GM18951 (cell line): ENCODE measurements at regions not wholly inside any gene's neighbourhood (a gene's known extent, or its start where the extent isn't known, plus 50 kb on each side); places are given as distances from the start of the nearest gene placed in this dataset.

Experiments used
- POLR2A ChIP-seq: IDR thresholded peaks from 4 replicates; pipeline ENCODE4 v1.6.1; 2011; ENCODE audit warnings: mild to moderate bottlenecking; ENCODE audit not compliant: insufficient read length, insufficient read depth; ENCODE audit errors: extremely low read depth
- in situ Hi-C: fragments of 300-500 bp; cut with MboI; formaldehyde crosslinking; loops from one replicate; pipeline ENCODE4 v1.12.0; 2022; ENCODE audit warnings: low sequenced_read_pairs, mixed read lengths, inconsistent platforms; ENCODE audit not compliant: unreplicated experiment

DNA sequence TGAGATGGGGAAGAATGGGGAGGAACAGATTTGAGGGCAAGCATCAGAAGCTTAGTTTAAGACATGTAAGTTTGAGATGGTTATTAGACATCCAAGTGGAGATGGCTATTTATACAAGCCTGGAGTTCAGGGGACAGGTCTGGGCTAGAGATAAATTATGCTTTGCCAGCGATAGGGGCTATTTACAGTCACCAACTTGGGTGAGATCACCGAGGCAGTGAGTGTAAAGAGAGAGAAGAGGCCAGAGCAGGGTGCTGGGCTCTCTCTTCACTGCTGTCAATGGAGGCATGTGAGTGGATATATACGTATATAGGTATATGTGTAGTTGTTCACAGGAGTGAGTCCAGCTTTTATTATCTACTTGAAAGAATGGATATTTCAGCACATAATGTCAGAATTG lies 81.0 kb downstream of the QPCT start:
- no peak for TF ChIP-seq POLR2A
- in situ Hi-C loops = no loop called here

DNA sequence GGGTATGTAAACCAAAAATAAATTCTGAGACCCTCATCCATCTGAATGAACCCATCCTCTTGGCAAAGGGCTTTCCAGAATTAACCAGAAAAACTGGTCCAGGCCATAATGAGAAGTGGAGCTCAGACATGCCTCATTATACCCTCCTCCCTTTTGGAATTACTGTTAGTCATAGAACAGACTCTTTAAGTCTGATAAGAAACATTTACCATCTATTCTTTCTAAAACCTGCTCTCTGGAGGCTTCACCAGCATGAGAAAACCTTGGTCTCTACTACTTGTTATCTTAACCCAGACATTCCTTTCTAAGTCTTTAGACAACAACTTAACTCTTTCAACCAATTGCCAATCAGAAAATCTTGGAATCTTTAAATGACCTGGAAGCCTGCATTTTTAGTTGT lies 82.8 kb downstream of the QPCT start:
- no peak for TF ChIP-seq POLR2A
- in situ Hi-C loops = no loop called here

DNA sequence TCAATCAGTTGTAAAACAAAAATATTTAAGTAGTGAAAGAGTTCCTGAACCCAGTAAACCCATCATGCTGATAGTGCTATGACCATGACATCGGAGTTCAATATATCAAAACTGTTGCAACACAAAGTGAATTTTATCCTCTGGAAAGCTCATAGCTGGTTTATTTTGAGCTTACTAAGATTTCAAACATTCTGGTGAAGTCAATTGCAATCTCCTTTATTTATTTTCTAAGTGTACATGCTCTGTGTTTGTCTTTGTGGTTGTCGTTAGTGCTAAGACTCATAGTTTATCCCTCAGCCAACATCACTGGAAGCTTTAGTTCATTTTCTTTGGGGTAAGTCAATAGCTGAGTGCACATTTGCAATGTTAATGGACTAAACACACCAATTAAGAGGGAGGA lies 91.9 kb downstream of the QPCT start:
- in situ Hi-C loops = no loop called here
- TF ChIP-seq POLR2A = no peak

DNA sequence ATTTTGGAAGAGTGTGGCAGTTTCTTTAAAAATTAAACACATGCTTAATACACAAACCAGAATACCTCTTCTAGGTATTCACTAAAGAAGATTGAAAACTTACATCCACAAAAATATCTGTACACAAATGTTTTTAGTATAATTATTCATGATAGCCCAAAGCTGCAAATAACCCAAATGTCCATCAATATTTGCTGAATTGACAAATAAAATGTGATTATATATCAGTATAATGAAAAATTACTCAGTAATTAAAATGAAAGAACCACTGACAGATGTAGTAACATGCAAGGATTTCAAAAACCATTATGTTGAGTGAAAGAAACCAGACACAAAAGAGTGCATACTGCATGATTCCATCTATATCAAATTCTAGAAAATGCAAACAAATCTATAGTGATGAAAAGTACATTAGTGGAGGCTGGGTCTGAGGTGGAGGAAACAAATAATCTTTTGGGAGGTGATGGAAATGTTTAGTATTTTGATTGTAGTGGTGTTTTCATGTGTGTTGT lies 94.8 kb downstream of the QPCT start:
- in situ Hi-C loops = no loop called here
- TF ChIP-seq POLR2A = no peak

DNA sequence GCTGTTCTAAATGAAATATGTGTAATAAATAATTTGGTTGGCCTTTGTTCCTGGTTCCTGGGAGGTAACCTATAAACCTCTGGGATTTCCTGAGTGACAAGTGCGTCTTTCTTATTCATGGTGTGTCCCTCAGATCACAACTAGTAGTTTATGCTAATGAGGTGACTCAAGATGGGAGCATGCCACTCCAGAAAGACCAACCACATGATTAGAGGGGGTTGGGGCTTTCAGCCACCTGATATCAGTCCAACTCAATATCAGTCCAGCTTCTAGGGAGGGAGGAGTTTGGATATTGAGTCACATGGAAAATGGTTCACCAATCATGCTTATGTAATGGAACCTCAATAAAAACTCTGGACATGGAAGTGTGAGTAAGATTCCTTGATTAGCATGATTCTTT lies 96.6 kb downstream of the QPCT start:
- TF ChIP-seq POLR2A = no peak
- in situ Hi-C loops = no loop called here

DNA sequence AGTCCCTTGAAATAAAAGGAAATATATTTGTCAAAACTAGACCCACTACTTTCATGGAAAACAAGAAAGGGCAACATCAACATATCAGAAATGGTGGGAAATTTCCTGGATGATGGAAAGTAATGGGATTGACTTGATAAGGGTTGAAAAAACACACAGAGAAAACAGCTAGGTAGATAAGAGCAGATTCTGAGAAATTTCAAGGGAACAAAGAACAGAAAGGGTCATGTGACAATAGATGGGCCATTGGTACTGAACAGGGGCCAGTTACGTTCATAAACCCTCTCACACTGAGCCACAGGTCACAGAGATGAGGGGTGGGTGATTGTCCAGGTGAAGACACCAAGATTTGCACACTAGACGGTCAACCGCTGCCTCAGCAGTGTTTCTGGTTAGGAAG lies 98.7 kb downstream of the QPCT start:
- no peak for TF ChIP-seq POLR2A
- in situ Hi-C loops = no loop called here

DNA sequence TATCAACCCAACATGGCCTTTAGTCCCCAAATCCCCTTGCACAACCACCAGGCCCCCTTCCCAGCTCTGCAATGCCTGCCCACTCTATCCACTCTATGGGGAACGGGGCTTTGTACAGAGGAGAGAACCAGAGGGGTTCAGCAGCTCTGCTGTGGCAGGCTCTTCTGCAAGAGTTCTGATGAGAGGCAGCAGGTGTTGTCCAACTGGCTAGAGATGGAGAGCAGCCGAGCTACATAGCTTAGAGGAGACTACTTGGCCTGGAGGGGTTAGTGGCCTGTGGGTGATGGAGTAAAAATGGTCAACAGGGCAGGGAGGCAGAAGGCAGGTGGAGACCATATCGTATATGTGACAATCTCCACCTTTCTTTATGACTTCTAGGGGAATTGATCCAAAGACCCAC lies 103.0 kb downstream of the QPCT start:
- TF ChIP-seq POLR2A = no peak
- in situ Hi-C loops = no loop called here

DNA sequence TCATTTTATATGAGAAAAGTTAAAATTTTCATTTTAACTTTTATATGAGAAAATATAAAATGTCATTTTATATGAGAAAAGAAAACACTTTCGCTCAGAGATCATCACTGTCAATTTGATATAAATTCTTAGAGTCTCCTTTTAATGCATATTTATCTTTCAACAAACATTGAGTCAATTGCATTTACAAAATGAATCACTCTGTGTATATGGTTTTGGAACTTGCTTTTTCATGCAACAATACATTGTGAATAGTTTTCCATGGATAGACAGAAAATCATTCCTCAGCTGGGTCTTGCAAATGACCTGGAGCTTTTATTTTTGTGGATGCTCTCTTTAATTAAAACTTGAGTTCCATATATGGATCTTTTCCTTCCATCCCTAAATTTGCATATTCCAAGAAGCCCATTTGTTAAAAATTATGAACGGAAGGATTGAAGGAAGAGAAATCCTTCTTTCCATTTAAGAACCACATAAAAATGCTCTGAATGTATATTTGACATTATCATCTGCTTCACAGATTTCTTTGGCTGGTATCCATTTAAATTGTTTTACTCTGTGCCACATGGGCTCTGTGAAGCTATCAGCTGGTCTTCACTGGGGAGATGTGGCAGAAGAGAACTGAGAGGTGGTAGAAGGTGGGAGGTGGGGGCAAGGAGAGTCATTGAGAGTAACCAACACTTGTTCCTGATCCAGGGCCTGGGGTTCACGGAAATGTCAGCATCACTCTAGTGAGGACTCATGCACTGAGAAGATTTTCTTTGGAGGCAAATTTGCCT lies 104.1 kb downstream of the QPCT start:
- in situ Hi-C loops = no loop called here
- no peak for TF ChIP-seq POLR2A

DNA sequence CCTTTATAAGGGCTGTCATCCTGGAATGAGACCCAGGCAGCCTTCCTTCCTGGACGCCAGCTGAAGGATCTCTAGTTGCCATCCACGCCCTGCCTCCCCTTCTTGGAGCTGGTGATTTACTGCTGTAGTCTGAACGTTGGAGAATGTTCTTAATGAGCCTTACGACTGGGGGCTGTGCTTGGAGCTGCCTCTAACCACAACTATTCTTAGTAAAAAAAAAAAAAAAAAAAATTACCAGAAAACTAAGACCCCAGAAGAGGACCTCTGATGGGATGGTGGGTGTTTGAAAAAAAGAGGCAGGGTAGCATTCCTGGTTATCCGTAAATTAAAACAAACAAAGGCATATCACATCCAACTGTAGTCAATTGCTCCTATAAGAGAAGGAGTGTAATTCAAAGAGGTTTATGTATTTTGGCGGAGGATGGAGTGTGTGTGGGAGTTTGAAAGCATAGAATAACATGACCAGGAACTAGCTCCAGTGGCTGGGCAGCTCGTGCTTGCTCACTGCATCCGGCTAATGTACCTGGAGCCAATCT lies 105.4 kb downstream of the QPCT start:
- TF ChIP-seq POLR2A = no peak
- in situ Hi-C loops = no loop called here

DNA sequence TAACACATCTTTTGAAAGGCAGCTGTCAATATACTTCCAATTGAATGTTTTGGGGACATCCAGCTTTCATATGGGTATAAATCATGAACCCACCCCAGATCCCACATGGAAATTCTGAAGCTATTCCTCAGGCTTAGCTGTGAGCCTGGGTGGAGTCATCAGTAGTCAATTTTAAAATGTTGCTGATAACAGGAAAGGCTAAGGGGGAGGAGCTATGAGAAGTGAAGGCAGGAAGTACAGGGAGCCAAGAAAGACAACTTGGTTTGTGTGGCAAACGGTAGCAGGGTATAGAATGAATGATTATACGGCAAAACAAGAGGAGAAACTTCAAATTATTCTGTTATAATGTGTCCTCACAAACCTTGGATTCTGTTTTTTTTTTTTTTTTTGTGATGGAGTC lies 108.6 kb downstream of the QPCT start:
- no peak for TF ChIP-seq POLR2A
- in situ Hi-C loops = no loop called here

DNA sequence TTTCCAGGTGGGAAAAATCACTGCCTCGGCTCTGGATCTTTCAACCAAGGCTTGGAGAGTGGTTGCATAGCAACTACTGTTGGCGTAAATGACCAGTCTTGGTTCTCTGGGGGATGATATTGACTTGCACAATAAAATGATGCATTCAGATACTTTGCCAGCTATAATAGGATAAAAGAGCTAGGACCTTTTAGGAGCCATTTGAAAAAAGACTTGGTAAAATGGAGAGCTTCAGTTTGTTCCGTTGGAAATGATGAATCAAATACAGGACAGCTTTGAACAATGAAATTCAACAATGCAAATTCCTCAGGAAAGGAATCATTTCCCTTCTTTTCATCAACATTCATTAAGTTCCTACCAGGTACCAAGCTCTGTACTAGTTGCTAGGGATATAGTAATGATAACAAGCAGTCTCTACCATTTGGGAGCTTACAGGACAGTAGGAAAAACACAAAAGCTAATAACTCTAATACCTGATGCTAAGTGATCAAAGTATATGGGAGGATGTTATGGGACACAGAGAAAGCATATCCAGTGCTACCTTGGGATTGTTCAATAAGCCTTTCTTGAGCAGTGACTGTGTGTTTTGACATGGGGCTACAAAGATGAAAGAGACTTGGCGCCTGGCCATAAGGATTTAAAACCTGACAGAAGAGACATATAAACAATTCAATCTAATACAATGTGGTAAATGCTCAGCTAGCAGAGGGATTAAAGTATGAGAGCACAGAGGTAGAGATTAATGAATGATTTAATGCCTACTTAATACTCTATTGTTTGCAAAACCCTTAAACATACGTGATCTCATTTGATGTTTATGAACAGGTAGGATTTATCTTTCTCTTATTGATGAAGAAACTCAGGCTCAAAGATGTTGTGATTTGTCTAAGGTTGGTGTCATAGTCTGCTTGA lies 110.7 kb downstream of the QPCT start:
- no peak for TF ChIP-seq POLR2A
- in situ Hi-C loops = no loop called here

DNA sequence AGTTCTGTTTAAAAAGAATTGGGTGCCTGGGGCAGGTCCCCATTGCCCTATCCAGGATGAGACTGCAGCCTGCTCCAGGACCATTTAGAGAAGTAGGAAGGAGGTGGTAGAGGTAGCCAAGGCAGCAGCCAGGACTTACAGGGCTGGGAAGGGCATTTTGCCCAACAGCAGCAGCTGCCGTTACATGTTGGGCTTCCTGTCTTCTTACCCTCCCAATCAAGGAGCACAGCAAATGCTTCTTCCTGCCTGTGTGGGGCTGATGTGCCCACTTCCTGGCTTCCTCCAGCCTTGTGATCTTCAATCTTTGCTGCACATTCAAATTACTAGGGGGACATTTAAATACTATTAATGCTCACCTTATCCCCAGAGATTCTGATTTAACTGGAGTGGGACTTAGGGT lies 112.0 kb downstream of the QPCT start:
- in situ Hi-C loops = no loop called here
- no peak for TF ChIP-seq POLR2A

DNA sequence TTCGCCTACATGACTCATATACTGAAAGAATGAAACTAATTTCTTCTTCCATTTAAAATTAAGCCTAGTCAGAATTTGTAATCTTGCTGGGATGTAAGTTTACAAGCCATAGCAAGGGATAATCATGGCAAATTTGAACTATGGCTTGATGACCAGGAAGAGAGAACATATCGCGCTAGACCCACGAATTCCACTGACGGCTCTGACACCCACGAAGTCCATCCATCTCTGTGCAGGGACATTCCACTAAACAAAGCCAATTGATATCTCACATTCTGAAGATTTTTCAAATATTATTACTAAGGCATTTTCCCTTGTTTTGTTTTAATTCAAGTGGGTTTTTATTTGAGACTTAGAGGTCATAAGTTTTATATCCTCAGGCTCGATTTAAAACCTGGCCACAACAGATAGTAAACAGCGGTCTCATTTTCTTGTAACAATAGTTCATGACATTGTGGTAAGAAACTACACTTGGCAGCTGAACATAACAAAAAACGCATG lies 113.0 kb downstream of the QPCT start:
- in situ Hi-C loops = no loop called here
- TF ChIP-seq POLR2A = no peak
